Pons (tissue), 1 donor: ENCODE measurements at regions not wholly inside any gene's neighbourhood (a gene's known extent, or its start where the extent isn't known, plus 50 kb on each side); places are given as distances from the start of the nearest gene placed in this dataset.

ENCODE experiments used
- DNase-seq: peaks from one replicate; pipeline ENCODE4 v3.0.0-alpha.2; 2016; ENCODE audit warnings: low spot score

DNA sequence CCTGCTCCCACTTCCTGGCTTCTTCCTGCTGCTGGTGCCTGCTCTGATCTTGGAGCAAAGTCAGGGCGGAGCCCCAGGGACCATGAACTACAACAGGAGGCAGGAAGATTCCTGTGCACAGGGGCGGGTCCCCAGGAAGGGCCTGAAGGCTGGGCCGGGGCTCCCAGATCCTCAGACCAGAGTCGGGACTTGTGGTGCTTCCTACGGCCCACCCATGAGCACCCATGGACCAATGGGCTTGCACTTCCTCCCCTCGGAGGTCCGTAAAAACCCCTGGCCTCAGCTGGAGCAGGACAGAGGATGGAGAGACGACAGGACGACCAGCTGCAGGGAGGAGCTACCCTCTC is 1287.1 kb downstream of the TMEM121 start:
- no peak for DNase-seq

DNA sequence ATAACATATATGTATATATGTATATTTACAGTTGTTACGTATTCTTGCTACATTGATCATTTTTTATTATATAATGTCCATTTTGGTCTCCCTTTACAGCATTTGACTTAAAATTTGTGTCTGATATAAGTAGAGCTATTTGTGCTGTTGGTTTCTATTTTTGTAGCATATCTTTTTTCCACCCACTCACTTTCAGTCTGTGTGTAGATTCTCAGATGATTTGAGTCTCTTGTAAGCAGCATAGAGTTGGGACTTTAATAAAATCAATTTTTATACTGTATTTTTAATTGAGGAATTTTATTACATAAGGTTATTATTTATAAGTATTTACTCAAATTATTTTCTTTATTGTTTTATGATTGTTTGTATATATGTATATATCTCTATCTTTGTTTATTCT is 1293.7 kb downstream of the TMEM121 start:
- DNase-seq: no peak

DNA sequence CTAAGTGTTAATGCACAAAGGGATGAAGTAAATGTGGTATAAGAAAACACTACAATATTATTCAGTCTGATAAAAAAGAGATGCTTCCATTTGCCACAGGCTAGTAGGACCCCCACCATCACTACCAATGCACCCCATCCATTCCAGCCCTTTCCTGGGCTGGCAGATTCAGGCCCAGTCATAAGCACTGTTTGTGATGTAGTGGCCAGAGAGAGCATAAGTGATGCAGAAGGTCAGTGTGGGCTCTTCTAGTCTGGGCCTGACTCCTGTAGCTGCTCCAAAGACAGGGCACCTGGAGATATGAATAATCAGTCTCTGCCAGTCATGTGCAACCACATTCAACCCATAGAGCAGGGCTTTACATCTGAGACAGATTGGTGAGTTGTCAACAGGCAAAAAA is 1294.7 kb downstream of the TMEM121 start:
- DNase-seq: no peak

DNA sequence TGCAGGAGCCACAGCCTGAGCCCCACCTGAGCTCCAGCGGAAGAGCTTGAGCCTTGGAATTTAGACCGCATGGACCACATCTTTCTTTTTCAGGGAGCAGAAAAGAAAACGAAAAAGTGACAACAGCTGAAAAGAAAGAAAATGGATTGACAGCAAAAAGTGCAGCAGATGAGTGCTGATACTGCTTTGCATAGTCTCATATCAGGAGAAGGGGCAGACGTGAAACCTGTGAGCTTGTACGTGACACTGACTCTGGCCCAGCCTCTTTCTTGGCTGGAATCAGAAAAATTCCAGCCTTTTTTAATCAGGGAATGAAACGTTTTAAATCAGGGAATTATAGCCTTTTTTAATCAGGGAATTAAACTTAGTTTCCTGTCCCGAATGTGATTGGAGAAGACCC is 1296.5 kb downstream of the TMEM121 start:
- DNase-seq: no peak

DNA sequence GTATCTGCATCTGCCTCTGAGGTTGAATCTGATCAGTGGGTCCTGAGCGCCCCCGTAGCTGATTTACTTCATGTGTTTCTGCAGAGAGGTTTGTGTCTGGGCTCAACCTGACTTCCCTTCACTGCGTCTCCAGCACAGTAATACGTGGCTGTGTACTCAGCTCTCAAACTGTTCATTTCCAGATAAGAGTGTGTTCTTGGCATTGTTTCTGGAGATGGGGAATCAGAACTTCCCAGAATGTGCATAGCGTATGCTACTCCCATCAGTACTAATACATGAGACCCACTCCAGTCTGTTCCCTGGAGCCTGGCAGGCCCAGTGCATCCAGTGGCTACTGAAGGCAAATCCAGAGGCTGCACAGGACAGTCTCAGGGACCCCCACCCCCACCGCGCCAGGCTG is 1297.2 kb downstream of the TMEM121 start:
- DNase-seq: no peak

DNA sequence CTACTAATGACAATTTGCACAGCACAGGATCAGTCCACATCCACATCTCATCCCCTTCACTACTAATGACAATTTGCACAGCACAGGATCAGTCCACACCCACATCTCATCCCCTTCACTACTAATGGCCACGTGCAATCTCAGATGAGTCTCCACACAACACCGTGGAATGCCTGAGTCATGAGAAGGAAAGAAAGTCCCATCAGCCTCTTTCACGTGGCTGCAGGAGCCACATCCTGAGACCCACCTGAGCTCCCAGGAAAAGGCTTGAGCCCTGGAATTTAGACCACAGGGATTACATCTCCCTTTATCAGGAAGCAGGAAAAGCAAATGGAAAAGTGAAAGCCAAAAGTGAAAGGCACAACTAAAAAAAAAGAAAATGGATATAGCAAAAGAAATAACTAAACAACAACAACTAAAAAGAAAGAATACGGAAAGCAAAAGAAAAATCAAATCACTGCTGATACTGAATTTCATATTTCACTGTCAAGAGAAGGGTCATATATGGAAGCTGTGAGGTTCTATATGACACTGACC is 1300.5 kb downstream of the TMEM121 start:
- DNase-seq: no peak

DNA sequence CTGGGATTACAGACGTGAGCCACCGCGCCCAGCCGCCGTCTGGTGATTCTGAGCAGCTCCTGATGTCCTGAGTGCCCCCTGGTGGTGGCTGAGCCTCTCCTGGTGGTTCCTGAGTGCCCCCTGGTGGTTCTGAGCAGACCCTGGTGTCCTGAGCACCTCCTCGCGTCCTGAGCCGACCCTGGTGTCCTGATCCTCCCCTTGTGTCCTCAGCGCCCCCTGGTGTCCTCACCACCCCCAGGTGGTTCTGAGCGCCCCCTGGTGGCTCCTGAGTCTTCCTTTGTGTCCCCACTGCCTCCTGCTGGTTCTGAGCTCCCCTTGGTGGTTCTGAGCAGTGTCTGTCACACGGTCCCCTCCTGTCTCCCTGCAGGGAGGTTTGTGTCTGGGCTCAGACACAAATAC is 1304.9 kb downstream of the TMEM121 start:
- no peak for DNase-seq

DNA sequence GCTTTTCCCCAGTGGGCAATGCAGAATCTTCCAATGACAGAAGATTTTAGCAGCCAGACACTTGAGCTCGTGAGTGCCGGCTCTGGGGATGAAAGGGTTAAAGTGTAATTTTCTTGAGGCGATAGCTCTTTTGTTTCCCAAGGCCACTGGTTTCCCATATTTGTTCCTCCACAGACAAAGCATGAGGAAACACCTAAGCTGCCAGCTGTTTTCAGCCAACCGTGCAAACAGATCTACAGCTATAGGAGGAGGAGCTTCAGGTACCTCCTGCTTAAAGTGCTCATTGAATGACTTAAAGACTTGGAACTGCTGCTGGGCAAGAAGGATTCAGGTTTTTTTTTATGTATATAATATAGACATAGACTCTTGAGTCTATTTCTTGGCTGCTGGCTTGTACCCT is 1311.5 kb downstream of the TMEM121 start:
- DNase-seq: no peak

DNA sequence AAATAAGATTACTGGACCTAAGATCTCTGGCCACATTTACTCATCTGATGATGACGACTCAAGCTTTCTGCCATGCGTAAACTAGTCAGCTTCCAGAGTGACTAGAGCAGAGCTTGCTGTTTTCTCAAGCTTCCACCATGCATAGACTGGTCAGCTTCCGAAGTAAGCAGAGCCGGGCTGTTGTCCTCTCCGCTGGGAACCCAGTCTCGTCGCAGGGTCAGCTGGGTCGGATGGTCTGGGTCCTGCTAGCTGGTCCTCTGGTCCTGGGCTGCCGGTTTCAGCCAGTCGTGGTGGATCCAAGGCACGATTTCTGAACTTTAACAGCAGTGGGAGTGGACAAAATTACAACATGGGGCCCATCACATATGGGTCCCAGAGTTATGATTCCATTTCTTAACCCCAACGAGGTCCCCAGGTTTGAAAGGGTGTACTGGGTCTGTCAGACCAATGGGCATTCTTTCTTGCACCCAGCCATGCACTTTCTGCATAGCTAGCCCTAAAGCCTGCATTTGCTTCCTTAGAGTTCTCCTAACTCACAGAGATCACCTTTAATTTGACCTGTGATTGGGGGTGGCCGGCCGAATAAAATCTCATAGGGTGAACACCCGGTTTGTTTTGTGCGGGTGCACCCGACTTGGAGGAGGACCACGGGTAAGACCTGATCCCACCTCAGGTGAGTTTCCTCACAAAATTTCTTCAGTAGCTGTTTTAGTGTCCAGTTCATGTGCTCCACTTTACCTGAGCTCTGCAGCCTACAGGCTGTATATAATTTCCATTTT is 1312.8 kb downstream of the TMEM121 start:
- DNase-seq: no peak

DNA sequence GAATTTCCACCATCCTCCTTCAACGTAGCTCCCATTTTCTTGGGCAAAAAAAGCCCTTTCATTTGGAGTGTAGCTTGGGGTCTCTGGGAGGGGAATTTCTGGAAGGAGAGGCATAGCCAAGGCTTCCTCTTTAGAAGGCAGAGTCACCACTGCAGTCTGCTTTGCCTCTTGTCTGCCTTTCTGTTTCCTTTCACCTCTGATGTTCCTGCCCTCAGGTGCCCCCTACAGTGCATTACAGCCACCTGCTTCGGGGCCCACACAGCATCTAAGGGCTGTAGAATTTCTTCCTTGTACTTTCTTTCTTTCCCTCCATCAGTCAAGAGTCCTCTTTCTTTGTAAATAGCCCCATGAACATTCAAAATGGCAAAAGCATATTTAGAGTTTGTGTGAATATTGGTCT is 1313.9 kb downstream of the TMEM121 start:
- no peak for DNase-seq

DNA sequence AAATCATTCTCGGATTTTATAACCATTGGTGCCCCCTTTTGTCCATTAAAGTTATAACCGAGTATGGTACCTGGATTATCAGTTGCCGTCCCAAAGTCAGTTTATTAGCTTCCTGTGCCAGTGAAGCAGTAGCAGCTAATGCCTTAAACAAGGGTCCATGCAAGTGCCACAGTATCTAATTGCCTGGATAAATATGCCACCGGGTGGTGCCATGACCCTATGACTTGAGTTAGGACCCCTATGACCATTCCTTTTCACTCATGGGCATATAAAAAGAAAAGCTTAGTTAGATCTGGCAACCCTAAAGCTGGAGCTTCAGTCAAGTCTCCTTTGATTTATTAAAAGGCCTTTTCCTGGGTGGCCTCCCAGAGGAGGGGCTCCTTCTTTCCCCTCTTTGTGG is 1314.6 kb downstream of the TMEM121 start:
- DNase-seq: no peak

DNA sequence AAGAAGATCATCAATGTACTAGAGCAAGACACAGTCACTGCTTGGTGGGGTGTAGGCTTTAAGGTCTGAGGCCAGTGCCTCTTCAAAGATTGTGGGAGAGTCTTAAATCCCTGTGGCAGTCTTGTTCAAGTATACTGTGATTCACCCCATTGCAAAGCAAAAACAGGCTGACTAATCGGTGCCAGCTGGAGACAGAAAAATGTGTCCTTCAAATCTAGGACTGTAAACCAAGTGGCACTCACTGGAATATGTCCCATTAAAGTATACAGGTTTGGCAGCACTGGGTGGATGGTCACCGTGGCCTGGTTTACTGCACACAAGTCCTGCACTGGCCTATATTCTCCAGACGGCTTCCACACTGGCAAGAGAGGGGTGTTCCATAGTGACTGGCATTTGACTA is 1315.3 kb downstream of the TMEM121 start:
- DNase-seq: no peak

DNA sequence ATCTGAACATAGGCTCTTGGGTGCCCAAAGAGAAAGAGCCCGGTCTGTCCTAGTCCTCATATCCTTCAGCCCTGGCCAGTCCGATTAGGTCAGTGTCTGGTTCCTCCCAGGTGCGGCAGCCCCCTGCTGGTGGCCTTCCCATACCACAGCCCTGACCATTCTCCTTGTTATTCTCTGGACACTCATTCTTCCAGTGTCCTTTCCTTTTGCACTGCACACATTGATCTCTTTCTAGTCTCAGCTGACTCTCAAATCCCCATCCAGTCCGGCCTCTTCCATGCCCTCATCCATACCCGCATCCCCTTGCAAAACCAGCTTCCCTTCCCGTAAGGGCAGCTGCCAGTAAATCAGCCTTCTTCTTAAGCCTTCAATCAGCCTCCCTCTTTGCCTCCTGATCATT is 1316.3 kb downstream of the TMEM121 start:
- no peak for DNase-seq

DNA sequence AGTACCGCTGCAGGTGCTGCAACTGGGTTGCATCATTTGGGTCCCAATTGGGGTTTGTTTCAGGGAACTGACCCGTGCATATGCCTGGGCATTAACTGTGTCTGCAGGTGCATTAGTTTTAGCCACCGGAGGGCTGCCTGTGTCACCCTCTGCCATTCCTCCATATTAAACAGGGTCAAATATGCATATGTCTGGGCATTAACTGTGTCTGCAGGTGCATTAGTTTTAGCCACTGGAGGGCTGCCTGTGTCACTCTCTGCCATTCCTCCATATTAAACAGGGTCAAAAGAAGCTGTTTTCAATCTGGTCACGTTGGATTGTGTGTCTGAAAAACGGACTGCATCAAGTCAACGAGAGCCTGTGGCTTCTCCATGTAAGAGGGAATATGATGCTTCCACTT is 1317.0 kb downstream of the TMEM121 start:
- DNase-seq: no peak

DNA sequence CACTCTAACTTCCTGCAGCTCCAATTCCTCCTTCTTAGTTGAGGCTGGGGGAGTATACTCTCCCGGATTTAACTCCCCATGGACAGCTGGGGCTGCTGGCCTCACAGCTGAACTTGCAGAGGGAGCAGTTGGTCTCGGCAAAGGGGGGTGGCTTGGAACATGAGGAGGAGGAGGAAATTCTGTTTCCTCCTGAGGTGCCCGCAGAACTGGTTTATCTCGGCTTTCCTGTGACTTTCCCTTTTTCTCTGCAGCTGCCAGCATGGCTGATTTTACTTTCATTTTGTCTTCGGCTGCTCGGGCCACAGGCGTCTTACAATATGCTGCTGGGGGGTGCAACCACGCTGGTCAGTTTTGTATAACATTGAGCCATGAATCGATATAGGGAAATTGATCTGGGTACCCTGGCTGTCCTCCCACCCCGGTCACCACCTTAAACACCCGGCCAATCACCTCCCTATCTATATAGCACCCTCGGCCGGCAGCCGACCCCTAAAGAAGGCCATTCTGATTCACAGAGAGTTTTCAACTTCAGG is 1317.6 kb downstream of the TMEM121 start:
- DNase-seq: peak; percentile 3

DNA sequence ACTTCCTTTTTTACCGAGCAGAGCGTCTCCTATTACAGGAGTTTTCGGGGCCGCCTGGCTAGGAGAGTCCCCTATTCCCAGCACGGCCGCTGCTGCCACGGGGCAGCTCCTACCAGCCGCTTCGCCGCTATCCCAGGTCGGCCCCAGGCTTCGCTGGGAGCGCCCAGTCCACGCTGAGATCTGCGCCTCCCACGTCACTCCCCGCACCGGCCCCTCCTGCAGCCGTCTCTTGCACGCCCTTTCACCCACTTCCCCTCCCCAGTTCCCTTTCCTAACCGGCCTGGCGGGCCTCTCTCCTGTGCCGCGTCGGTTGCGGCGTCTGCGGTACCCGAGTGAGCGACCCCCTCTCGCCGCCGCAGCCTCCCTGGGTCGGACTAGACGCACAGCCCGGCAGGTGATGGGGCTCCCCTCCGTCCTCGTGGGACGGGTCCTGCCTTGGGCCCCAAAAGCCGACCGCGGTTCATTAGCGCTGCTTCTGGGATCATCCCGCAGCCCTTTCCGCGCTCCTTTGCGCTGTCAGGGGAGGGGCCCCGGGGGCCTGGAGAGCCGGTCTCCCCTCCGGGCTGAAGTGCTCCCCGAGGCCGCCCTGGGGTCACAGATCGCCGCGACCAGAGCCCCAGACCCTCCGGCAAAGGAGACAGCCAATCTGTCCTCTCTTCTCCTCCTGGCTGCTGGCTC is 1318.4 kb downstream of the TMEM121 start:
- peak; percentile 28 for DNase-seq

DNA sequence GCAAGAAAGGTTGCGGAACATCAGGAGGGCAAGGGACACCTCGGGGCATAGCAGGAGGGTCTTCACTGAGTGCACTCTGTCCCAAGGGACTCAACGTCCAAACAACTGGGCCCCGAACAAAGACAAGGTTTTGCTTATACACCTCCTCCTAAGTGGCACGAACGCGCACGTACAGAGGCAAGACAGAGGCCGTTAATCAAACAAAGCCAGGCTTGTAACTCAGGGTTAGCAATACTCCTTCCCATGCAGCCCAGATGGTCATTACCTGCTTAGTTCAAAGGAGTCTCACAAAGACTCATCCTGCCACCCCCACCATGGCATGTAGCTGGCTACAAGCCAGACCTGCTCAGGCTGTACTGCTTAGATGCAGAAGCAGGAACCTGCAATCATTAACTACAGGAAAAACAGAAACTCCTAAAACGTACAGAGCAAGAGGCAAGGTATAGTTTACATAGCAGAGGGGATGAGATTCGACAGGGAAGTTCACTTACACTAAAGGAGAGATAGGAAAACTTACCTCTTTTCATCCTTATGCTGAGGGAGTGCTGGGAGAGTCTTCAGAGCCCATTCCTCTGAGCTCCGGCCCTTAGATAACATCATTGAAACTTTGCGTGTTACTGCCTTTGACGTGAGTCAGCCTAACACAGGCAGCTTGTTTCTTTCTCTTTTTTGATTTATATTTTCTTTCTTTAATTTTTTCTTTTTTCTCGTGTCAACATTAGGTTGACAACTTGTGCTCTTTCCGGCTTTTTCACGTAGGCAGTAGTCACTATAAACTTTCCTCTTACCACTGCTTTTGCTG is 1319.1 kb downstream of the TMEM121 start:
- no peak for DNase-seq

DNA sequence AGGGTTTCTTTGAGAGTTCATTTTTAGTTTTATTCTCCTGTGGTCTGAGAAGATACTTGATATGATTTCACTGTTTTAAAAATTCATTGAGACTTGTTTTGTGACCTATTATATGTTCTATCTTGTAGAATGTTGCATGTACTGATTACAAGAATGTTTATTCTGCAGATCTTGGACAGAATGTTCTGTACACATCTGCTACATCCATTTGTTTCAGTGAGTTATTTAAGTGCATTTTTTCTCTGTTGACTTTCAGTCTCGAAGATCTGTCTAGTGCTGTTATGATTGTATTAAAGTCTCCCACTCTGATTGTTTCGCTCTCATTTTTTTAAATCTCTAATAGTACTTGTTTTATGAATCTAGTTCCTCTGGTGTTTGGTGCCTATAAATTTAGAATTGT is 1319.8 kb downstream of the TMEM121 start:
- no peak for DNase-seq

DNA sequence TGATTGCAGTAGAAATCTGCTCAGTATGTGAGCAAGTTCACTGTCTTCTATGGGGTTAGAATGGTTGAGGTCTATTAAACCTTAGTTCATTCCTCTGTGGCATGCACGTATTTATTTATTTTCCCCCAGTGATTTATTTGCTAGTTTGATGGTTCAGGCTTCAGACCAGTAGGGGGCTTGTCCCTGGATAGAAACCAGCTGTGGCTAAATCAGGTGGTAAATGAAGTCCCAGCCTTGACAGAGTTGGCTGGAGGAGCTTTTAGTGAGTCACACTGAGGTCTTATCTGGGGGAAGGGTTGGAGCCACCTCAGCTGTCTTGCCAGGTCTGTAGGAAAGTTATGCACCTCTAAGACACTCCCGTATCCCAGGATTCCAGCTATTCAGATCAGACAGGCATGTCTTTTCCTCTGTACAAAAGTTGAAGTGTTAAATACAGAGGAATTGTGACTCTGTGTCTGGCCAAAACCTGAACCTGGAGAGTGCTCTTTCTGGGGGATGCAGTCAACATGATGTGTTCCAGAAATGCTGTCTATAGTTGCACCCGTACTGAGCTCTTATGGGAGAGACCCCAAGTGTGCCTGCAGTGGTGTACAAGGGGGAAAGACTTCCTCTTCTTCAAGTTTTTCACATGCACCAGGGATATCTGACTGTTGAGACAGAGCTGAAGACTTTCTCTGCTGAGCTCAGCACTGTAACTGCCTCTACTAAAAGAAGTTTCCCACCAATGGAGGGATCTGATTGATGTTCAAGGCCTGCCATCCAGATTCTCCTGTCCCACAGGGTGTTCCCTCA is 1322.1 kb downstream of the TMEM121 start:
- no peak for DNase-seq

DNA sequence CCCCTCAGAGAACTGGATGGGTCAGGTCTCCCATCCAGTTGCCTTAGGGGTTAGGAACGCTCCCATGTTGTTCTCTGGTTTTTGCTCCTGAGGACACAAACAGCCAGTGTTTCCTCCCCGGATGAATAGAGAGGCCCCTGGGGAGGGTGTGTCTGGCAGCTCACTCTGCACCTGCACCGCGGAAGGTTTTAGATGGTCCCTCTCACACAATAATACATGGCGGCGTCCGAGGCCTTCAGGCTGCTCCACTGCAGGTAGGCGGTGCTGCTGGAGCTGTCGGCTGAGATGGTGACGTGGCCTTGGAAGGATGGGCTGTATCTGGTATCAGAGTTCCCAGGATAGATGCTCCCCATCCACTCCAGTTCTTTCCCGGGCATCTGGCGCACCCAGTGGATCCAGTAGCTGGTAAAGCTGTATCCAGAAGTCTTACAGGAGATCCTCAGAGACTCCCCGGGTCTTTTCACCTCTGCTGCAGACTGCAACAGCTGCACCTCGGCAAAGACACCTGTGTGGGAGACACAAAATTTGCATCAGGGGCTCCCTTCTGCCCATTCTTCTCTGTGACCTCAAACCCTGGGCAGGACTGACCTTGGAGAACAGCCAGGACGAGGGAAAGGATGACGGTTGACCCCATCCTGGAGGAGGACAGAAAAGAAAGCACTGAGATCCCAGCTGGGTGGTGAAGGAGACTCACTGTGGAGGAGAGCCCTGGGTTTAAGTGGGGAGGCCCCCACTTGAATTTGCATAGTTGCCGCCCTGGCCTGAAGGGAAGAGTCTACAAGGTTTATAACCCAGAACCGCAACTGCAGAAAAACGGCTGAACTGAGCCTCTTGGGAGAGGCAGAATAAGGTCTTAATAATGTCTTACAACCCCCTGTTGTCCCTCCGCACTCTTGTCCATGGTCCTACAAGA is 1324.8 kb downstream of the TMEM121 start:
- no peak for DNase-seq
